ENCODE measurements at regions not wholly inside any gene's neighbourhood (a gene's known extent, or its start where the extent isn't known, plus 50 kb on each side); places are given as distances from the start of the nearest gene placed in this dataset.

DNA sequence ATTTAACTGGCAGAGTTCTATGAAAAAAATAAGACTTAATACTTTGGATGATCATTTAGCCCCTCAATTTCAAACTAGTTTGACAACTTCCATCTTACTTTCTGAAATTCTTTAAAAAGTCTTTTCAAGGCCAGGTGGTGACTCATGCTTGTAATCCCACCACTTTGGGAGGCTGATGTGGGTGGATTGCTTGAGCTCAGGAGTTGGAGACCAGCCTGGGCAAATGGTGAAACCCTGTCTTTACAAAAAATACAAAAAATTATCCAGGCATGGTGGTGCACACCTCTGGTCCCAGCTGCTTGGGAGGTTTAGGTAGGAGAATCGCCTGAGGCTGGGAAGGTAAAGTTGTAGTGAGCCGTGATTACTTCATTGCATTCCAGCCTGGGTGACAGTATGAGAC is 154.4 kb downstream of the TANC2 start:
- peaks cover 3% of the 10 kb centered on the region; the same call in 1 of the 2 replicates for H3K4me1 ChIP-seq (ENCODE audit: insufficient read depth)
- H3F3A ChIP-seq (replicated peaks; ENCODE audit: low read depth), result no peaks in the 10 kb centered on the region
- ATAC-seq, result no peak
- no peak for TF ChIP-seq NANOG (IDR thresholded peaks at IDR 0.05; ENCODE audit: borderline replicate concordance)
- TF ChIP-seq EZH2phosphoT487 (IDR thresholded peaks at IDR 0.05; ENCODE audit: unreplicated experiment), result no peak
- TF ChIP-seq POLR2AphosphoS5 (IDR thresholded peaks at IDR 0.05; ENCODE audit: low read depth), result no peak
- TF ChIP-seq ZNF331 (CRISPR knock-in tag; IDR thresholded peaks at IDR 0.05; ENCODE audit: low read depth), result no peak
- no peak for TF ChIP-seq EZH2 (IDR thresholded peaks at IDR 0.05; ENCODE audit: low read depth, unreplicated experiment)
- TF ChIP-seq, protein P1, sequence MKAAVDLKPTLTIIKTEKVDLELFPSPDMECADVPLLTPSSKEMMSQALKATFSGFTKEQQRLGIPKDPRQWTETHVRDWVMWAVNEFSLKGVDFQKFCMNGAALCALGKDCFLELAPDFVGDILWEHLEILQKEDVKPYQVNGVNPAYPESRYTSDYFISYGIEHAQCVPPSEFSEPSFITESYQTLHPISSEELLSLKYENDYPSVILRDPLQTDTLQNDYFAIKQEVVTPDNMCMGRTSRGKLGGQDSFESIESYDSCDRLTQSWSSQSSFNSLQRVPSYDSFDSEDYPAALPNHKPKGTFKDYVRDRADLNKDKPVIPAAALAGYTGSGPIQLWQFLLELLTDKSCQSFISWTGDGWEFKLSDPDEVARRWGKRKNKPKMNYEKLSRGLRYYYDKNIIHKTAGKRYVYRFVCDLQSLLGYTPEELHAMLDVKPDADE (IDR thresholded peaks at IDR 0.05), result no peak
- TF ChIP-seq, protein P2, sequence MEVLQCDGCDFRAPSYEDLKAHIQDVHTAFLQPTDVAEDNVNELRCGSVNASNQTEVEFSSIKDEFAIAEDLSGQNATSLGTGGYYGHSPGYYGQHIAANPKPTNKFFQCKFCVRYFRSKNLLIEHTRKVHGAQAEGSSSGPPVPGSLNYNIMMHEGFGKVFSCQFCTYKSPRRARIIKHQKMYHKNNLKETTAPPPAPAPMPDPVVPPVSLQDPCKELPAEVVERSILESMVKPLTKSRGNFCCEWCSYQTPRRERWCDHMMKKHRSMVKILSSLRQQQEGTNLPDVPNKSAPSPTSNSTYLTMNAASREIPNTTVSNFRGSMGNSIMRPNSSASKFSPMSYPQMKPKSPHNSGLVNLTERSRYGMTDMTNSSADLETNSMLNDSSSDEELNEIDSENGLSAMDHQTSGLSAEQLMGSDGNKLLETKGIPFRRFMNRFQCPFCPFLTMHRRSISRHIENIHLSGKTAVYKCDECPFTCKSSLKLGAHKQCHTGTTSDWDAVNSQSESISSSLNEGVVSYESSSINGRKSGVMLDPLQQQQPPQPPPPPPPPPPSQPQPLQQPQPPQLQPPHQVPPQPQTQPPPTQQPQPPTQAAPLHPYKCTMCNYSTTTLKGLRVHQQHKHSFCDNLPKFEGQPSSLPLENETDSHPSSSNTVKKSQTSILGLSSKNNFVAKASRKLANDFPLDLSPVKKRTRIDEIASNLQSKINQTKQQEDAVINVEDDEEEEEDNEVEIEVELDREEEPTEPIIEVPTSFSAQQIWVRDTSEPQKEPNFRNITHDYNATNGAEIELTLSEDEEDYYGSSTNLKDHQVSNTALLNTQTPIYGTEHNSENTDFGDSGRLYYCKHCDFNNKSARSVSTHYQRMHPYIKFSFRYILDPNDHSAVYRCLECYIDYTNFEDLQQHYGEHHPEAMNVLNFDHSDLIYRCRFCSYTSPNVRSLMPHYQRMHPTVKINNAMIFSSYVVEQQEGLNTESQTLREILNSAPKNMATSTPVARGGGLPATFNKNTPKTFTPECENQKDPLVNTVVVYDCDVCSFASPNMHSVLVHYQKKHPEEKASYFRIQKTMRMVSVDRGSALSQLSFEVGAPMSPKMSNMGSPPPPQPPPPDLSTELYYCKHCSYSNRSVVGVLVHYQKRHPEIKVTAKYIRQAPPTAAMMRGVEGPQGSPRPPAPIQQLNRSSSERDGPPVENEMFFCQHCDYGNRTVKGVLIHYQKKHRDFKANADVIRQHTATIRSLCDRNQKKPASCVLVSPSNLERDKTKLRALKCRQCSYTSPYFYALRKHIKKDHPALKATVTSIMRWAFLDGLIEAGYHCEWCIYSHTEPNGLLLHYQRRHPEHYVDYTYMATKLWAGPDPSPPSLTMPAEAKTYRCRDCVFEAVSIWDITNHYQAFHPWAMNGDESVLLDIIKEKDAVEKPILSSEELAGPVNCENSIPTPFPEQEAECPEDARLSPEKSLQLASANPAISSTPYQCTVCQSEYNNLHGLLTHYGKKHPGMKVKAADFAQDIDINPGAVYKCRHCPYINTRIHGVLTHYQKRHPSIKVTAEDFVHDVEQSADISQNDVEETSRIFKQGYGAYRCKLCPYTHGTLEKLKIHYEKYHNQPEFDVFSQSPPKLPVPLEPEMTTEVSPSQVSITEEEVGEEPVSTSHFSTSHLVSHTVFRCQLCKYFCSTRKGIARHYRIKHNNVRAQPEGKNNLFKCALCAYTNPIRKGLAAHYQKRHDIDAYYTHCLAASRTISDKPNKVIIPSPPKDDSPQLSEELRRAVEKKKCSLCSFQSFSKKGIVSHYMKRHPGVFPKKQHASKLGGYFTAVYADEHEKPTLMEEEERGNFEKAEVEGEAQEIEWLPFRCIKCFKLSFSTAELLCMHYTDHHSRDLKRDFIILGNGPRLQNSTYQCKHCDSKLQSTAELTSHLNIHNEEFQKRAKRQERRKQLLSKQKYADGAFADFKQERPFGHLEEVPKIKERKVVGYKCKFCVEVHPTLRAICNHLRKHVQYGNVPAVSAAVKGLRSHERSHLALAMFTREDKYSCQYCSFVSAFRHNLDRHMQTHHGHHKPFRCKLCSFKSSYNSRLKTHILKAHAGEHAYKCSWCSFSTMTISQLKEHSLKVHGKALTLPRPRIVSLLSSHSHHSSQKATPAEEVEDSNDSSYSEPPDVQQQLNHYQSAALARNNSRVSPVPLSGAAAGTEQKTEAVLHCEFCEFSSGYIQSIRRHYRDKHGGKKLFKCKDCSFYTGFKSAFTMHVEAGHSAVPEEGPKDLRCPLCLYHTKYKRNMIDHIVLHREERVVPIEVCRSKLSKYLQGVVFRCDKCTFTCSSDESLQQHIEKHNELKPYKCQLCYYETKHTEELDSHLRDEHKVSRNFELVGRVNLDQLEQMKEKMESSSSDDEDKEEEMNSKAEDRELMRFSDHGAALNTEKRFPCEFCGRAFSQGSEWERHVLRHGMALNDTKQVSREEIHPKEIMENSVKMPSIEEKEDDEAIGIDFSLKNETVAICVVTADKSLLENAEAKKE (CRISPR knock-in tag; IDR thresholded peaks at IDR 0.05), result no peak
- no peaks in the 10 kb centered on the region for H3K79me2 ChIP-seq (replicated peaks; ENCODE audit: insufficient read depth)
- H3K4me3 Mint-ChIP-seq, result no peak overlapping the region
- H3K27me3 ChIP-seq (ENCODE audit: insufficient read depth), result no peaks in the 10 kb centered on the region
- no peaks in the 10 kb centered on the region for H3K36me3 Mint-ChIP-seq (ENCODE audit: low read depth)
- H3K4me3 ChIP-seq, result no peak overlapping the region
- no peak for DNase-seq (ENCODE audit: low spot score)
- peaks cover 11% of the 10 kb centered on the region for H3K4me1 Mint-ChIP-seq
- no peaks in the 10 kb centered on the region for H4K20me1 ChIP-seq (replicated peaks; ENCODE audit: insufficient read depth)
- no peaks in the 10 kb centered on the region for H3K9me2 ChIP-seq (ENCODE audit: insufficient read depth)
- peaks cover 5% of the 10 kb centered on the region for H3K27me3 Mint-ChIP-seq (ENCODE audit: insufficient read depth, low read depth, poor library complexity)
- H3K27ac Mint-ChIP-seq, result no peak overlapping the region; the same call in 1 of the 2 replicates
- H3K36me3 ChIP-seq (ENCODE audit: insufficient read depth), result no peaks in the 10 kb centered on the region
- no peak overlapping the region for H3K4me2 ChIP-seq
- H2AFZ ChIP-seq, result no peak overlapping the region
- H3K9me3 Mint-ChIP-seq, result no peaks in the 10 kb centered on the region
- no peak overlapping the region for H3K27ac ChIP-seq (ENCODE audit: low read depth)
